A673 (cell line): ENCODE measurements at regions not wholly inside any gene's neighbourhood (a gene's known extent, or its start where the extent isn't known, plus 50 kb on each side); places are given as distances from the start of the nearest gene placed in this dataset.
A peak's percentile ranks its signal among the peaks of the same experiment; 100 is the strongest.

Experiments
- BruUV-seq: library from RNA; stranded (reverse); fragments of 400-500 nt; replicated peaks from 2 replicates; lab custom pipeline; 2021; lab: Mats Ljungman, UMichigan
- CTCF ChIA-PET: fragments of 300-600 bp; sonication (Branson Sonifier 250); formaldehyde crosslinking; loops from one replicate; lab custom pipeline; 2022; ENCODE audit warnings: antibody characterized with exemption; lab: Charles Lee
- POLR2A ChIA-PET: fragments of 300-600 bp; sonication (Branson Sonifier 250); formaldehyde crosslinking; loops from one replicate; lab custom pipeline; 2022; ENCODE audit warnings: antibody characterized with exemption; ENCODE audit not compliant: low non-redundant PET; lab: Charles Lee
- DNase-seq: peaks from one replicate; pipeline ENCODE4 v3.0.0-alpha.2; 2015; ENCODE audit warnings: low spot score
- H3K27ac ChIP-seq: fragments of 200-600 bp; sonication (generic); 2 replicates; pipeline ENCODE4 v1.5.1; 2016; ENCODE audit warnings: mixed run types, low read depth, mild to moderate bottlenecking, mixed read lengths, antibody characterized with exemption, low read length; ENCODE audit not compliant: poor library complexity, severe bottlenecking
- H3K27me3 ChIP-seq: fragments of 200-600 bp; sonication (generic); replicated peaks from 2 replicates; pipeline ENCODE4 v1.6.1; 2017; ENCODE audit warnings: mixed run types, low read depth, mild to moderate bottlenecking, mixed read lengths, antibody characterized with exemption, low read length; ENCODE audit not compliant: insufficient read depth, poor library complexity
- H3K36me3 ChIP-seq: fragments of 200-600 bp; sonication (generic); 2 replicates; pipeline ENCODE4 v1.6.1; 2016; ENCODE audit warnings: mixed run types, mild to moderate bottlenecking, mixed read lengths, antibody characterized with exemption, low read length; ENCODE audit not compliant: insufficient read depth, poor library complexity, severe bottlenecking
- H3K4me1 ChIP-seq: fragments of 200-600 bp; sonication (generic); 2 replicates; pipeline ENCODE4 v1.6.1; 2017; ENCODE audit warnings: mixed run types, mild to moderate bottlenecking, mixed read lengths, antibody characterized with exemption, low read length; ENCODE audit not compliant: insufficient read depth, poor library complexity, severe bottlenecking
- H3K4me3 ChIP-seq: fragments of 200-600 bp; sonication (generic); 2 replicates; pipeline ENCODE4 v1.5.1; 2016; ENCODE audit warnings: low read depth, mixed run types, mild to moderate bottlenecking, mixed read lengths, low read length; ENCODE audit not compliant: poor library complexity, severe bottlenecking
- H3K9me3 ChIP-seq: fragments of 200-600 bp; sonication (generic); 2 replicates; pipeline ENCODE4 v1.6.1; 2016; ENCODE audit warnings: mixed run types, low read depth, mild to moderate bottlenecking, mixed read lengths, antibody characterized with exemption, low read length; ENCODE audit not compliant: poor library complexity, severe bottlenecking
- CTCF ChIP-seq: fragments of 300-800, 200-600 bp; sonication (generic); conservative IDR thresholded peaks from 2 replicates; pipeline ENCODE4 v1.5.1; 2017; ENCODE audit warnings: low read depth, mild to moderate bottlenecking, antibody characterized with exemption, low read length, moderate library complexity, mixed read lengths
- EZH2 ChIP-seq: fragments of 200-600 bp; sonication (generic); IDR thresholded peaks from 2 replicates; pipeline ENCODE4 v1.6.1; 2017; ENCODE audit warnings: borderline replicate concordance, low read depth, mild to moderate bottlenecking, mixed read lengths, antibody characterized with exemption, low read length; ENCODE audit not compliant: poor library complexity, severe bottlenecking
- intact Hi-C: fragments of 100-400 bp; cut with micrococcal nuclease; formaldehyde crosslinking; loops from one replicate; pipeline ENCODE4 v1.10.0; 2022; ENCODE audit not compliant: unreplicated experiment

- no peak overlapping the region for H3K4me3 ChIP-seq
- ChIA-PET CTCF (no interaction called here), POLR2A (no interaction called here)
- no peak overlapping the region for H3K27ac ChIP-seq
- no peak for TF ChIP-seq EZH2
- no peak for TF ChIP-seq CTCF
- H3K9me3 ChIP-seq, result no peaks in the 10 kb centered on the region
- BruUV-seq, result no TSS peak
- no peak for DNase-seq
- intact Hi-C loops, result no loop called here
- no peaks in the 10 kb centered on the region for H3K36me3 ChIP-seq
- no peaks in the 10 kb centered on the region for H3K4me1 ChIP-seq
- no peaks in the 10 kb centered on the region for H3K27me3 ChIP-seq
These were observed 65.3 kb upstream of the CCDC178 start for GRCh38 chr18:33505798-33506197.

GRCh38 chr18:33505297-33505696, 64.8 kb upstream of the CCDC178 start:
- intact Hi-C loops, result no loop called here
- Histone ChIP-seq H3K9me3 (no peaks in the 10 kb centered on the region), H3K4me3 (no peak overlapping the region), H3K4me1 (no peaks in the 10 kb centered on the region), H3K27ac (no peak overlapping the region), H3K36me3 (no peaks in the 10 kb centered on the region), H3K27me3 (no peaks in the 10 kb centered on the region)
- POLR2A ChIA-PET, result no interaction called here
- no peak for DNase-seq
- TF ChIP-seq EZH2, result no peak
- no peak for TF ChIP-seq CTCF
- no TSS peak for BruUV-seq
- CTCF ChIA-PET, result no interaction called here

GRCh38 chr18:33495278-33495677, 54.8 kb upstream of the CCDC178 start:
- TF ChIP-seq EZH2, result no peak
- peak; percentile 59 for TF ChIP-seq CTCF
- intact Hi-C loops, result no loop called here
- no peaks in the 10 kb centered on the region for H3K36me3 ChIP-seq
- peak; percentile 35 for DNase-seq
- ChIA-PET POLR2A (no interaction called here), CTCF (interaction anchor here (0.7 kb wide), 1 partner anchor 285 kb away, joined by 3 read pairs; no protein-coding TSS in a partner anchor)
- no peaks in the 10 kb centered on the region for H3K27me3 ChIP-seq
- no peaks in the 10 kb centered on the region for H3K9me3 ChIP-seq
- no peaks in the 10 kb centered on the region for H3K4me1 ChIP-seq
- H3K4me3 ChIP-seq, result no peak overlapping the region
- H3K27ac ChIP-seq, result no peak overlapping the region
- no TSS peak for BruUV-seq
